Mesendoderm (in vitro differentiated cells): ENCODE measurements at regions not wholly inside any gene's neighbourhood (a gene's known extent, or its start where the extent isn't known, plus 50 kb on each side); places are given as distances from the start of the nearest gene placed in this dataset.
"Not testable (repeated sequence)": the region's sequence is repeated elsewhere in the genome, so short reads cannot be mapped to it uniquely, and the experiment has no call there.

Source experiments
- DNase-seq: peaks from one replicate; pipeline ENCODE4 v3.0.0; 2013
- H2AK5ac ChIP-seq: 2 replicates; pipeline ENCODE4 v1.6.1; 2013; ENCODE audit warnings: low read length, inconsistent platforms
- H2BK120ac ChIP-seq: 2 replicates; pipeline ENCODE4 v1.6.1; 2013; ENCODE audit warnings: low read depth, mild to moderate bottlenecking, low read length, moderate library complexity, mixed read lengths
- H2BK15ac ChIP-seq: replicated peaks from 2 replicates; pipeline ENCODE4 v1.6.1; 2013; ENCODE audit warnings: low read depth, mild to moderate bottlenecking, moderate library complexity
- H2BK5ac ChIP-seq: 2 replicates; pipeline ENCODE4 v1.6.1; 2013; ENCODE audit warnings: low read length, inconsistent platforms
- H3K18ac ChIP-seq: 2 replicates; pipeline ENCODE4 v1.6.1; 2013; ENCODE audit warnings: mild to moderate bottlenecking, low read length, mixed read lengths
- H3K23ac ChIP-seq: one replicate; pipeline ENCODE4 v1.6.1; 2013; ENCODE audit warnings: low read length
- H3K27ac ChIP-seq: 2 replicates; pipeline ENCODE4 v1.5.1; 2013; ENCODE audit warnings: low read depth, mild to moderate bottlenecking, inconsistent platforms, low read length, moderate library complexity
- H3K27me3 ChIP-seq: 2 replicates; pipeline ENCODE4 v1.6.1; 2013; ENCODE audit warnings: low read length, control low read depth, mild to moderate bottlenecking, inconsistent platforms; ENCODE audit not compliant: insufficient read depth, poor library complexity
- H3K36me3 ChIP-seq: 2 replicates; pipeline ENCODE4 v1.6.1; 2013; ENCODE audit warnings: low read length, inconsistent platforms; ENCODE audit not compliant: control insufficient read depth, insufficient read depth
- H3K4ac ChIP-seq: one replicate; pipeline ENCODE4 v1.6.1; 2013; ENCODE audit warnings: low read depth, mild to moderate bottlenecking, low read length, moderate library complexity
- H3K4me1 ChIP-seq: 2 replicates; pipeline ENCODE4 v1.6.1; 2013; ENCODE audit warnings: low read depth, low read length, inconsistent platforms; ENCODE audit not compliant: control insufficient read depth
- H3K4me2 ChIP-seq: 2 replicates; pipeline ENCODE4 v1.6.1; 2013; ENCODE audit warnings: low read length
- H3K4me3 ChIP-seq: 2 replicates; pipeline ENCODE4 v1.5.1; 2013; ENCODE audit warnings: mild to moderate bottlenecking, low read length
- H3K56ac ChIP-seq: one replicate; pipeline ENCODE4 v1.6.1; 2013; ENCODE audit warnings: low read length
- H3K79me1 ChIP-seq: 2 replicates; pipeline ENCODE4 v1.6.1; 2013; ENCODE audit warnings: low read length, inconsistent platforms
- H3K79me2 ChIP-seq: 2 replicates; pipeline ENCODE4 v1.6.1; 2013; ENCODE audit warnings: mild to moderate bottlenecking, low read length; ENCODE audit not compliant: control insufficient read depth, insufficient read depth
- H3K9ac ChIP-seq: 2 replicates; pipeline ENCODE4 v1.6.1; 2013; ENCODE audit warnings: low read length, inconsistent platforms
- H4K5ac ChIP-seq: one replicate; pipeline ENCODE4 v1.6.1; 2013; ENCODE audit warnings: low read length
- H4K8ac ChIP-seq: one replicate; pipeline ENCODE4 v1.6.1; 2013; ENCODE audit warnings: low read depth, mild to moderate bottlenecking, control low read depth, low read length, moderate library complexity
- WGBS: extraction: QIAGEN DNeasy Blood & Tissue Kit; methylation state at CpG from one replicate; pipeline ENCODE4 v1.1.7; 2013; ENCODE audit warnings: low lambda C conversion rate, missing lambda C conversion rate; ENCODE audit not compliant: insufficient coverage; ENCODE audit errors: extremely low coverage; 5-methylcytosine and 5-hydroxymethylcytosine counted together

DNA sequence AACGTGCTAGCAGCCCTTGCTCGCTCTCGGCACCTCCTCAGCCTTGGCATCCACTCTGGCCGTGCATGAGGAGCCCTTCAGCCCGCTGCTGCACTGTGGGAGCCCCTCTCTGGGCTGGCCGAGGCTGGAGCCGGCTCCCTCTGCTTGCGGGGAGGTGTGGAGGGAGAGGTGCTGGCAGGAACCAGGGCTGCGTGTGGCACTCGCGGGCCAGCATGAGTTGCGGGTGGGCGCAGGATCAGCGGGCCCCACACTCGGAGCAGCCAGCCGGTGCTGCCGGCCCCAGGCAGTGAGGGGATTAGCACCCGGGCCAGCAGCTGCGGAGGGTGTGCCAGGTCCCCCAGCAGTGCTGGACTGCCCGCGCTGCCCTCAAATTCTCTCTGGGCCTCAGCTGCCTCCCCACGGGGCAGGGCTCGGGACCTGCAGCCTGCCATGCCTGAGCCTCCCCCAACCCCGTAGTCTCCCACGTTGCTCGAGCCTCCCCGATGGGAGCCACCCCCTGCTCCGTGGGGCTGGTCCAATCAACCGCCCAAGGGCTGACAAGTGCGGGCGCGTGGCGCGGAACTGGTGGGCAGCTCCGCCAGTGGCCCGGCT is 1743.4 kb upstream of the CELF4 start:
- H4K8ac ChIP-seq, H3K4ac ChIP-seq, H2AK5ac ChIP-seq, H3K4me1 ChIP-seq, H3K56ac ChIP-seq, H3K9ac ChIP-seq, H3K4me2 ChIP-seq, H2BK15ac ChIP-seq, H4K5ac ChIP-seq, H2BK120ac ChIP-seq, H3K4me3 ChIP-seq, H3K18ac ChIP-seq, H2BK5ac ChIP-seq, H3K79me2 ChIP-seq, H3K23ac ChIP-seq, H3K79me1 ChIP-seq, H3K36me3 ChIP-seq, DNase-seq, H3K27me3 ChIP-seq, H3K27ac ChIP-seq: not testable (repeated sequence)
- WGBS: no CpG with 5 or more reads among the region's 36 CpGs

DNA sequence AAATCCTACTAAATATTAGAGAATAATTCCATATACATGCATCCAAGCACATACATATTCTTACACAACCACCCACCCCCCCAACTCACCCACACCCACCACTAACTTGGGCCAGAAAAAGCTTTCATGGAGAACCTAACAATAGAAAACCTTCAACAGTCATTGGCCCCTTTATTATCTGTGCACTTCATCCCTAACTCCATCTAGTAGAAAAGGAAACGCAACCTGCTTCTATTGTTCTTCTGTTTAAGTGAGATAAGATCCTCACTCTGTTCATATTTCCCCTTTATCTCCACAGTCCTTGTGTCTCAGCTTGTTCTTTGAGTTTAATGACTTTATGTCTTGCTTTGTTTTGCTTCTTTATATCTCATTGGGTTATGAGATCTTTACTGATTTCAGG is 1740.2 kb upstream of the CELF4 start:
- no peak overlapping the region for H3K56ac ChIP-seq
- H2BK120ac ChIP-seq: no peak overlapping the region
- H2BK15ac ChIP-seq: no peak overlapping the region
- no peak overlapping the region for H2AK5ac ChIP-seq
- H3K18ac ChIP-seq: no peak overlapping the region
- no peak overlapping the region for H3K27ac ChIP-seq
- no peaks in the 10 kb centered on the region for H3K36me3 ChIP-seq
- WGBS: no CpG with 5 or more reads among the region's 1 CpG
- DNase-seq: no peak
- H3K23ac ChIP-seq: no peak overlapping the region
- no peak overlapping the region for H3K9ac ChIP-seq
- H3K27me3 ChIP-seq: no peaks in the 10 kb centered on the region
- no peak overlapping the region for H3K4ac ChIP-seq
- no peak overlapping the region for H4K8ac ChIP-seq
- no peak overlapping the region for H3K4me3 ChIP-seq
- H2BK5ac ChIP-seq: no peak overlapping the region
- no peak overlapping the region for H4K5ac ChIP-seq
- no peaks in the 10 kb centered on the region for H3K79me2 ChIP-seq
- H3K4me2 ChIP-seq: no peak overlapping the region
- H3K79me1 ChIP-seq: no peaks in the 10 kb centered on the region
- no peaks in the 10 kb centered on the region for H3K4me1 ChIP-seq

DNA sequence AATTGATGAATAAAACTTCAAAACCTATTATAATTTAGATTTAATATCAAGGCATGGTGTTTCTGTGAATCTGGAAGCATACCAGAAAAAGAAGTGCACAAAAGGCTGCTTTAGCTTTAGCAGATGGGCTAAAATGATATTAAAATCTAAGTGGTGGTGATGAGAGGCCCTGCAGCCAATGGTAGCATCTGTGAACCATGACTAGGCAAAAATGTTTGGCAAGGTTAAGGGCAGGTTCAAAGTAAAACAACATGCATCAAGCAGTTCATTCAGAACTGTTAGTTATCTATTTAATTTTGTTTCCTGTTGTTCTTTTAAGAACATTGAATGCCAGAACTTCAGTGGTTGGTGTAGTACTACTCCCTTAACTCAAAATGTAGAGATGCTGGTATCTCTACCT is 1736.9 kb upstream of the CELF4 start:
- Histone ChIP-seq H3K79me1 (no peaks in the 10 kb centered on the region), H2BK120ac (no peak overlapping the region), H3K18ac (no peak overlapping the region), H3K4me1 (no peaks in the 10 kb centered on the region), H3K4me2 (no peak overlapping the region), H3K27me3 (no peaks in the 10 kb centered on the region), H3K56ac (no peak overlapping the region), H2BK5ac (no peak overlapping the region), H3K79me2 (no peaks in the 10 kb centered on the region), H3K27ac (no peak overlapping the region), H3K9ac (no peak overlapping the region), H3K36me3 (no peaks in the 10 kb centered on the region), H3K23ac (no peak overlapping the region), H3K4me3 (no peak overlapping the region), H2AK5ac (no peak overlapping the region), H3K4ac (no peak overlapping the region), H4K8ac (no peak overlapping the region), H4K5ac (no peak overlapping the region), H2BK15ac (no peak overlapping the region)
- no peak for DNase-seq

DNA sequence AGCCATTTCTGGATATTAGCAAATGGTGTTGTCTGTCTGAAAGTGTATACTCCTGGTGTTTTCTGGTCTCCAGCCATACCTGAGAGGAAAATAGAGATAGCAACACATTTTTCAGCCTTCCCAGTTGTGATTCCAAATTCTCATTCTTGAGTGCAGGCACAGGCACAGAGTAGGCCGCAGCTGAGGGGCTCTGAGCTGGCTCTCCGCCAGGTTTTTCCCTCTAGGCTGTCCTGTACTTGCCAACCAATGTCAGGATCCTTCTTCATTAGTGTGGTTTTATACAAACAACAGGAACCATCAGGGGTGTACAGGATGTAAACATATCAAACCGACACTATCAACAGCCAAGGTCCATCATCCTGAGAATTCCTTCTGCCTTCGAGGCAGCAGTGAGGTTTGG is 1733.6 kb upstream of the CELF4 start:
- no peak overlapping the region for H3K4me2 ChIP-seq
- no peak overlapping the region for H2BK120ac ChIP-seq
- no peak overlapping the region for H3K4ac ChIP-seq
- H2BK15ac ChIP-seq: no peak overlapping the region
- no peak overlapping the region for H3K9ac ChIP-seq
- H3K27ac ChIP-seq: no peak overlapping the region
- no peak for DNase-seq
- H4K8ac ChIP-seq: no peak overlapping the region
- no peak overlapping the region for H3K18ac ChIP-seq
- no CpG with 5 or more reads among the region's 4 CpGs for WGBS
- H3K23ac ChIP-seq: no peak overlapping the region
- H3K79me2 ChIP-seq: no peaks in the 10 kb centered on the region
- H3K36me3 ChIP-seq: no peaks in the 10 kb centered on the region
- H2BK5ac ChIP-seq: no peak overlapping the region
- no peaks in the 10 kb centered on the region for H3K4me1 ChIP-seq
- H4K5ac ChIP-seq: no peak overlapping the region
- H3K79me1 ChIP-seq: no peaks in the 10 kb centered on the region
- H3K4me3 ChIP-seq: no peak overlapping the region
- H2AK5ac ChIP-seq: no peak overlapping the region
- no peaks in the 10 kb centered on the region for H3K27me3 ChIP-seq
- H3K56ac ChIP-seq: no peak overlapping the region

DNA sequence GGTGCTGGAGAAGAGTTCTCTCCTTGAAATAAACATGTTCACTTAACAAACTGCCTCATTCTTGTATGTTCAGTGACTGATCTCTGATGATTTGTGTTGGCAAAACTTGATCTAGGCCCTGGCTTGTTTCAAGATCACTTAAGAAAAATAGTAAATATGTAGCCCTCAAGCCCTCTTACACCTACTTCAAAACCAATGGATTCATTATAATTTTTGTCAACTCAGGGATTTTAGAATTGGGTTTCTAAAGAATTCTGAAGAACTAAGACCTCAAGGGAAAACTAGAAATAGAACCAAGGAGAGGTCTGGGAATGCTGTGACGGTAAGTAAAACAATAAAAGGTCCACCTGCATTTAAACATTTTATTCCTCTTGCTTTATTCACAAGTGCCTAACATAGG is 1731.6 kb upstream of the CELF4 start:
- Histone ChIP-seq H3K79me1 (no peaks in the 10 kb centered on the region), H3K56ac (no peak overlapping the region), H2BK5ac (no peak overlapping the region), H3K4ac (no peak overlapping the region), H4K8ac (no peak overlapping the region), H3K18ac (no peak overlapping the region), H3K23ac (no peak overlapping the region), H3K4me2 (no peak overlapping the region), H3K4me3 (no peak overlapping the region), H3K4me1 (no peaks in the 10 kb centered on the region), H2BK15ac (no peak overlapping the region), H2AK5ac (no peak overlapping the region), H3K27ac (no peak overlapping the region), H2BK120ac (no peak overlapping the region), H3K36me3 (no peaks in the 10 kb centered on the region), H3K27me3 (no peaks in the 10 kb centered on the region), H4K5ac (no peak overlapping the region), H3K9ac (no peak overlapping the region), H3K79me2 (no peaks in the 10 kb centered on the region)
- no CpG with 5 or more reads among the region's 1 CpG for WGBS
- no peak for DNase-seq

DNA sequence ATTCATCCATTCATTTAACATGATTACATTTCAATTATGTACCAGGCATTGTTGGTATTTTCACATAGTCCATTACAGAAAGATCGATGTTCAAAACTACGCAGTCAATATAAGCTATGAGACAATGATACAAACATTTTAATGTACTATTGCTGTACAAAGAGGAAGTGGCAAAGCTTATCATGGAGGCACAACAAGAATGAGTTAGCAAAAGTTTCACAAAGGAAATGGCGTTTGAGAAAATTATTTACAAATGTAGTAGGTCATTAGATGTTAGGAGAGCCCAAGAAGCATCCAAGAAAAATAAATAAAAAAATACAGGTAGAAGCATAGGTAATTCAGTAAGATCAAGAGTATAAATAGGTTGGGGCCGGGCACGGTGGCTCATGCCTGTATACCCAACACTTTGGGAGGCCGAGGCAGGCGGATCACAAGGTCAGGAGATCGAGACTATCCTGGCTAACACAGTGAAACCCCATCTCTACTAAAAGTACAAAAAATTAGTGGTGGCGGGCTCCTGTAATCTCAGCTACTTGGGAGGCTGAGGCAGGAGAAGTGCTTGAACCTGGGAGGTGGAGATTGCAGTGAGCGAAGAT is 1730.8 kb upstream of the CELF4 start:
- no peak overlapping the region for H3K23ac ChIP-seq
- H2BK15ac ChIP-seq: no peak overlapping the region
- no peak overlapping the region for H2BK5ac ChIP-seq
- H3K56ac ChIP-seq: no peak overlapping the region
- H3K4me3 ChIP-seq: no peak overlapping the region
- H2AK5ac ChIP-seq: no peak overlapping the region
- no peaks in the 10 kb centered on the region for H3K79me1 ChIP-seq
- no CpG with 5 or more reads among the region's 10 CpGs for WGBS
- H3K27ac ChIP-seq: no peak overlapping the region
- no peak overlapping the region for H3K4me2 ChIP-seq
- no peak overlapping the region for H3K4ac ChIP-seq
- H2BK120ac ChIP-seq: no peak overlapping the region
- no peaks in the 10 kb centered on the region for H3K79me2 ChIP-seq
- no peaks in the 10 kb centered on the region for H3K4me1 ChIP-seq
- H3K18ac ChIP-seq: no peak overlapping the region
- no peaks in the 10 kb centered on the region for H3K36me3 ChIP-seq
- no peak for DNase-seq
- H4K8ac ChIP-seq: no peak overlapping the region
- no peak overlapping the region for H3K9ac ChIP-seq
- H3K27me3 ChIP-seq: no peaks in the 10 kb centered on the region
- H4K5ac ChIP-seq: no peak overlapping the region
